Heart left ventricle (tissue), 13 donors: ENCODE measurements at regions not wholly inside any gene's neighbourhood (a gene's known extent, or its start where the extent isn't known, plus 50 kb on each side); places are given as distances from the start of the nearest gene placed in this dataset.

Source experiments
- POLR2A ChIP-seq, 2 donors: fragments of 450-650 bp; IDR thresholded peaks; one replicate each; pipeline ENCODE4 v1.6.1; 2017; ENCODE audit warnings: antibody characterized with exemption in 2 of 2, mild to moderate bottlenecking in 2 of 2, moderate library complexity in 2 of 2
- TF ChIP-seq, protein P1 (sequence below), 12 donors: fragments of 200-600 bp; sonication (generic) in 4 of 12; IDR thresholded peaks; one replicate each; pipeline versions ENCODE4 v1.5.0 to v1.8.0; 2018 to 2022; ENCODE audit warnings: antibody characterized with exemption in 12 of 12, mild to moderate bottlenecking in 5 of 12
- donor health status: ischemic (EF 13 %, LVEDD 7.1; RV severe dilation, severe dysfunction).
- donor health status: DM: no; HTN: yes; CAD: no.
- donor health status: DM: no; HTN: no; CAD: no.
- donor health status: ischemic (EF 25% LVEDD 6.9; RV normal size, moderate dysfunction).
- donor health status: ischemic (EF 25% LVEDD 5.7; RV mildly dilated, moderate dysfunction).
- donor health status: ischemic (EF 35%, LVEDD 5.7; RV mildly dilated, moderate dysfunction).
- donor health status: nonischemic (EF 11% LVEDD 7.7; RV severe dilation, severe dysfunction).
- donor health status: DM: yes; HTN: yes; CAD: no.
- donor health status: PGD.
- donor health status: ischemic (EF 29% LVEDD 5.4; RV normal size, mild dysfunction).
- donor health status: nonischemic (EF 23%, LVEDD 6.1; RV moderate dilation, normal function).

- TF ChIP-seq, protein P1, sequence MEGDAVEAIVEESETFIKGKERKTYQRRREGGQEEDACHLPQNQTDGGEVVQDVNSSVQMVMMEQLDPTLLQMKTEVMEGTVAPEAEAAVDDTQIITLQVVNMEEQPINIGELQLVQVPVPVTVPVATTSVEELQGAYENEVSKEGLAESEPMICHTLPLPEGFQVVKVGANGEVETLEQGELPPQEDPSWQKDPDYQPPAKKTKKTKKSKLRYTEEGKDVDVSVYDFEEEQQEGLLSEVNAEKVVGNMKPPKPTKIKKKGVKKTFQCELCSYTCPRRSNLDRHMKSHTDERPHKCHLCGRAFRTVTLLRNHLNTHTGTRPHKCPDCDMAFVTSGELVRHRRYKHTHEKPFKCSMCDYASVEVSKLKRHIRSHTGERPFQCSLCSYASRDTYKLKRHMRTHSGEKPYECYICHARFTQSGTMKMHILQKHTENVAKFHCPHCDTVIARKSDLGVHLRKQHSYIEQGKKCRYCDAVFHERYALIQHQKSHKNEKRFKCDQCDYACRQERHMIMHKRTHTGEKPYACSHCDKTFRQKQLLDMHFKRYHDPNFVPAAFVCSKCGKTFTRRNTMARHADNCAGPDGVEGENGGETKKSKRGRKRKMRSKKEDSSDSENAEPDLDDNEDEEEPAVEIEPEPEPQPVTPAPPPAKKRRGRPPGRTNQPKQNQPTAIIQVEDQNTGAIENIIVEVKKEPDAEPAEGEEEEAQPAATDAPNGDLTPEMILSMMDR (IDR thresholded peaks at IDR 0.05) = no peak
- TF ChIP-seq POLR2A (IDR thresholded peaks at IDR 0.05) = no peak
These were observed 148.0 kb upstream of the LRFN2 start for GRCh38 chr6:40735121-40735520.
